HepG2 (cell line): ENCODE measurements at regions not wholly inside any gene's neighbourhood (a gene's known extent, or its start where the extent isn't known, plus 50 kb on each side); places are given as distances from the start of the nearest gene placed in this dataset.

Experiments used
- POLR2A ChIP-seq, 2 experiments: IDR thresholded peaks; 2 replicates each; pipeline ENCODE4 v1.6.1; 2011; ENCODE audit warnings: low read depth in 2 of 2, low read length in 2 of 2, mild to moderate bottlenecking in 1 of 2, moderate library complexity in 1 of 2; ENCODE audit not compliant: insufficient read depth in 1 of 2
- ZNF224 ChIP-seq: sonication (generic); formaldehyde crosslinking; IDR thresholded peaks from 2 replicates; pipeline ENCODE4 v1.5.0; 2020; ENCODE audit warnings: mild to moderate bottlenecking, missing genetic modification reagents

DNA sequence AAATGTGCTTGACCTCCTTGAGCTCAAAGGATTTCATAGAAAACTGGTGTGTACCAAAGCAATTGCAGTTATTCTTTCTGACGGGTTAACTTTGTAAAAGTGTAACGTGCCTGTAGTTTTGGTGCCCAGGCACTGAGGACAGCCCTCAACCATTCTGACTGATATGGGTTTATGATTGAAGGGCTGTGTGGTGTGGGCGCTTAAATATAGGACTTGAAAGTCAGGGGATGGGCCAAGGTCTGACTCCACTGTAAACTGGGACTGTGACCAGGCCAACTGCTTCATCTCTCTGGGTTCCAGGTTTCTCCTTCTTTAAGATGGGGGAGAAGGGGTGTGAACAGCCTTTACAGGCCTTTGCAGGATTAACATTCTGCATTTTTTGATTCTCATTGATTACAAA, 191.1 kb upstream of the ARHGAP20 start:
- no peak for TF ChIP-seq POLR2A (IDR thresholded peaks at IDR 0.05; ENCODE audit: insufficient read depth in 1 of 2, low read depth in 2 of 2, low read length in 2 of 2)
- TF ChIP-seq ZNF224 (CRISPR knock-in tag): no peak
